ENCODE measurements at regions not wholly inside any gene's neighbourhood (a gene's known extent, or its start where the extent isn't known, plus 50 kb on each side); places are given as distances from the start of the nearest gene placed in this dataset.

- DNase-seq = no peak
These were observed 1544.0 kb downstream of the TECRL start for GRCh38 chr4:62865261-62865660.

GRCh38 chr4:62849696-62850095 is 1559.6 kb downstream of the TECRL start:
- DNase-seq = no peak

- DNase-seq = no peak
These were observed 1573.6 kb downstream of the TECRL start for GRCh38 chr4:62835631-62836030.

- DNase-seq = no peak
These were observed 1586.9 kb downstream of the TECRL start for GRCh38 chr4:62822306-62822705.

- DNase-seq = no peak
These were observed 1592.7 kb downstream of the TECRL start for GRCh38 chr4:62816566-62816965.

GRCh38 chr4:62814510-62815047 is 1594.7 kb downstream of the TECRL start:
- DNase-seq = no peak

GRCh38 chr4:62806816-62807215 is 1602.4 kb downstream of the TECRL start:
- no peak for DNase-seq

GRCh38 chr4:62804075-62804474 is 1603.9 kb downstream of the ADGRL3 start:
- no peak for DNase-seq

- no peak for DNase-seq
These were observed 1597.1 kb downstream of the ADGRL3 start for GRCh38 chr4:62797221-62797620.

- no peak for DNase-seq
These were observed 1591.3 kb downstream of the ADGRL3 start for GRCh38 chr4:62791386-62791785.

- no peak for DNase-seq
These were observed 1571.9 kb downstream of the ADGRL3 start for GRCh38 chr4:62771983-62772557.

- DNase-seq = no peak
These were observed 1540.2 kb downstream of the ADGRL3 start for GRCh38 chr4:62740296-62740695.

GRCh38 chr4:62717154-62717553 is 1517.0 kb downstream of the ADGRL3 start:
- no peak for DNase-seq

GRCh38 chr4:62711575-62711974 is 1511.4 kb downstream of the ADGRL3 start:
- no peak for DNase-seq

GRCh38 chr4:62709618-62710252 is 1509.6 kb downstream of the ADGRL3 start:
- no peak for DNase-seq

- no peak for DNase-seq
These were observed 1506.3 kb downstream of the ADGRL3 start for GRCh38 chr4:62706423-62706822.

GRCh38 chr4:62683799-62684566 is 1483.9 kb downstream of the ADGRL3 start:
- no peak for DNase-seq

- DNase-seq = no peak
These were observed 1476.8 kb downstream of the ADGRL3 start for GRCh38 chr4:62676962-62677361.

GRCh38 chr4:62670514-62670913 is 1470.4 kb downstream of the ADGRL3 start:
- no peak for DNase-seq

- no peak for DNase-seq
These were observed 1461.7 kb downstream of the ADGRL3 start for GRCh38 chr4:62661821-62662220.

- DNase-seq = no peak
These were observed 1455.9 kb downstream of the ADGRL3 start for GRCh38 chr4:62656006-62656405.

GRCh38 chr4:62644372-62644771 is 1444.2 kb downstream of the ADGRL3 start:
- DNase-seq = no peak

GRCh38 chr4:62640296-62640695 is 1440.2 kb downstream of the ADGRL3 start:
- no peak for DNase-seq

GRCh38 chr4:62627671-62628070 is 1427.5 kb downstream of the ADGRL3 start:
- DNase-seq = no peak
